Heart left ventricle (tissue), 16 donors: ENCODE measurements at regions not wholly inside any gene's neighbourhood (a gene's known extent, or its start where the extent isn't known, plus 50 kb on each side); places are given as distances from the start of the nearest gene placed in this dataset.
A peak's percentile ranks its signal among the peaks of the same experiment; 100 is the strongest.

Experiments
- ATAC-seq, 4 donors: fragments of 200-7000 bp; cut with Tn5 transposase; one replicate each; pipeline ENCODE4 v1.9.1; 2020 to 2022; ENCODE audit warnings: moderate library complexity in 4 of 4, mild to moderate bottlenecking in 3 of 4, moderate number of reproducible peaks in 1 of 4
- DNase-seq, 5 donors: peaks; one replicate each; pipeline ENCODE4 v3.0.0-alpha.2; 2020
- H3K27ac ChIP-seq, 12 donors: fragments of 200-600 bp; sonication (generic) in 4 of 12; one replicate each; pipeline versions ENCODE4 v1.5.0 to v1.8.0; 2016 to 2022; ENCODE audit warnings: mild to moderate bottlenecking in 2 of 12
- H3K27me3 ChIP-seq, 9 donors: fragments of 200-600 bp; sonication (generic) in 2 of 9; one replicate each; pipeline versions ENCODE4 v1.5.1 to v1.8.0; 2016 to 2022; ENCODE audit warnings: mild to moderate bottlenecking in 3 of 9
- H3K36me3 ChIP-seq, 9 donors: fragments of 200-600 bp; sonication (generic) in 2 of 9; one replicate each; pipeline versions ENCODE4 v1.5.0 to v1.8.0; 2018 to 2022; ENCODE audit warnings: mild to moderate bottlenecking in 2 of 9
- H3K4me1 ChIP-seq, 12 donors: fragments of 200-600 bp; sonication (generic) in 4 of 12; one replicate each; pipeline versions ENCODE4 v1.5.0 to v1.8.0; 2016 to 2022; ENCODE audit warnings: mild to moderate bottlenecking in 3 of 12
- H3K4me3 ChIP-seq, 12 donors: fragments of 200-600 bp; sonication (generic) in 4 of 12; one replicate each; pipeline versions ENCODE4 v1.5.0 to v1.8.0; 2017 to 2022; ENCODE audit warnings: mild to moderate bottlenecking in 9 of 12, moderate library complexity in 4 of 12
- H3K9me3 ChIP-seq, 12 donors: fragments of 200-600 bp; sonication (generic) in 4 of 12; one replicate each; pipeline versions ENCODE4 v1.5.0 to v1.8.0; 2016 to 2022; ENCODE audit warnings: mild to moderate bottlenecking in 1 of 12
- CTCF ChIP-seq, 12 donors: fragments of 200-600 bp; sonication (generic) in 4 of 12; IDR thresholded peaks; one replicate each; pipeline versions ENCODE4 v1.5.0 to v1.8.0; 2018 to 2022; ENCODE audit warnings: antibody characterized with exemption in 12 of 12, mild to moderate bottlenecking in 5 of 12
- POLR2A ChIP-seq, 2 donors: fragments of 450-650 bp; IDR thresholded peaks; one replicate each; pipeline ENCODE4 v1.6.1; 2017; ENCODE audit warnings: antibody characterized with exemption in 2 of 2, mild to moderate bottlenecking in 2 of 2, moderate library complexity in 2 of 2
- WGBS, 4 donors: extraction: QIAGEN DNeasy Blood & Tissue Kit in 2 of 4; methylation state at CpG; one replicate each; pipeline versions ENCODE4 v1.1.5 to v1.1.7; 2013 to 2018; 5-methylcytosine and 5-hydroxymethylcytosine counted together
- intact Hi-C, 10 donors: fragments of 100-400 bp; cut with DNase I; formaldehyde crosslinking; loops; one replicate each; pipeline versions ENCODE4 v1.11.1 to v1.14.2; 2022
- donor health status: ischemic (EF 13 %, LVEDD 7.1; RV severe dilation, severe dysfunction).
- donor health status: healthy with polysubstance abuse.
- donor health status: DM: no; HTN: yes; CAD: no.
- donor health status: DM: no; HTN: no; CAD: no.
- donor health status: ischemic (EF 25% LVEDD 6.9; RV normal size, moderate dysfunction).
- donor health status: ischemic (EF 25% LVEDD 5.7; RV mildly dilated, moderate dysfunction).
- donor health status: healthy.
- donor health status: DM: yes; HTN: yes; CAD: no.
- donor health status: ischemic (EF 35%, LVEDD 5.7; RV mildly dilated, moderate dysfunction).
- donor health status: nonischemic (EF 11% LVEDD 7.7; RV severe dilation, severe dysfunction).
- donor health status: DM: yes; HTN: yes; CAD: no.
- donor health status: PGD.
- donor health status: ischemic (EF 29% LVEDD 5.4; RV normal size, mild dysfunction).
- donor health status: nonischemic (EF 23%, LVEDD 6.1; RV moderate dilation, normal function).

- H3K9me3 ChIP-seq = peaks cover 0 to 13% (median 0%) of the 10 kb centered on the region in 12 donors
- H3K4me1 ChIP-seq = peaks cover 0 to 8% (median 0%) of the 10 kb centered on the region in 12 donors
- H3K36me3 ChIP-seq = no peaks in the 10 kb centered on the region
- no peak for TF ChIP-seq CTCF (IDR thresholded peaks at IDR 0.05)
- TF ChIP-seq POLR2A (IDR thresholded peaks at IDR 0.05) = no peak
- H3K27ac ChIP-seq = no peak overlapping the region
- ATAC-seq (no peak), DNase-seq (no peak)
- intact Hi-C loops = no loop called here
- H3K4me3 ChIP-seq = no peak overlapping the region
- 85 to 88% (median 85%) methylated on average over 5 of the region's 5 CpGs for WGBS, 4 donors
- no peaks in the 10 kb centered on the region for H3K27me3 ChIP-seq
Measured at GRCh38 chr9:16238623-16239138, 631.8 kb downstream of the BNC2 start.

- Histone ChIP-seq H3K9me3 (no peaks in the 10 kb centered on the region), H3K36me3 (no peaks in the 10 kb centered on the region), H3K4me3 (no peak overlapping the region), H3K27me3 (no peaks in the 10 kb centered on the region), H3K27ac (no peak overlapping the region), H3K4me1 (peaks cover 0 to 10% (median 2%) of the 10 kb centered on the region in 12 donors)
- WGBS, 4 donors = 83 to 92% (median 92%) methylated on average over 3 of the region's 3 CpGs
- ATAC-seq (no peak), DNase-seq (no peak)
- TF ChIP-seq CTCF (IDR thresholded peaks at IDR 0.05) (no peak), POLR2A (IDR thresholded peaks at IDR 0.05) (no peak)
- intact Hi-C loops = no loop called here
Measured at GRCh38 chr9:16241231-16241630, 629.2 kb downstream of the BNC2 start.

GRCh38 chr9:16243798-16244197 is 626.7 kb downstream of the BNC2 start:
- Histone ChIP-seq H3K27me3 (no peaks in the 10 kb centered on the region), H3K4me3 (no peak overlapping the region), H3K36me3 (no peaks in the 10 kb centered on the region), H3K9me3 (no peaks in the 10 kb centered on the region), H3K4me1 (peaks cover 0 to 19% (median 5%) of the 10 kb centered on the region in 12 donors), H3K27ac (no peak overlapping the region)
- WGBS, 4 donors = 69 to 87% (median 80%) methylated on average over 5 of the region's 5 CpGs
- DNase-seq (no peak), ATAC-seq (no peak)
- intact Hi-C loops = no loop called here
- TF ChIP-seq POLR2A (IDR thresholded peaks at IDR 0.05) (no peak), CTCF (IDR thresholded peaks at IDR 0.05) (no peak)

GRCh38 chr9:16245756-16246440 is 624.6 kb downstream of the BNC2 start:
- 59 to 77% (median 65%) methylated on average over 1 of the region's 1 CpG for WGBS, 4 donors
- Histone ChIP-seq H3K27me3 (no peaks in the 10 kb centered on the region), H3K27ac (peak overlapping the region in 4 of 12 donors; percentile 14 to 64 (median 38))

More at GRCh38 chr9:16245756-16246440, 624.6 kb downstream of the BNC2 start:
- intact Hi-C loops = no loop called here
- Histone ChIP-seq H3K4me3 (no peak overlapping the region), H3K9me3 (no peaks in the 10 kb centered on the region), H3K4me1 (peaks cover 0 to 19% (median 5%) of the 10 kb centered on the region in 12 donors), H3K36me3 (no peaks in the 10 kb centered on the region)
- peak in 2 of 4 donors; percentile 46 to 47 for ATAC-seq
- DNase-seq = no peak
- TF ChIP-seq POLR2A (IDR thresholded peaks at IDR 0.05) (no peak), CTCF (IDR thresholded peaks at IDR 0.05) (no peak)
